ENCODE measurements at regions not wholly inside any gene's neighbourhood (a gene's known extent, or its start where the extent isn't known, plus 50 kb on each side); places are given as distances from the start of the nearest gene placed in this dataset.

DNA sequence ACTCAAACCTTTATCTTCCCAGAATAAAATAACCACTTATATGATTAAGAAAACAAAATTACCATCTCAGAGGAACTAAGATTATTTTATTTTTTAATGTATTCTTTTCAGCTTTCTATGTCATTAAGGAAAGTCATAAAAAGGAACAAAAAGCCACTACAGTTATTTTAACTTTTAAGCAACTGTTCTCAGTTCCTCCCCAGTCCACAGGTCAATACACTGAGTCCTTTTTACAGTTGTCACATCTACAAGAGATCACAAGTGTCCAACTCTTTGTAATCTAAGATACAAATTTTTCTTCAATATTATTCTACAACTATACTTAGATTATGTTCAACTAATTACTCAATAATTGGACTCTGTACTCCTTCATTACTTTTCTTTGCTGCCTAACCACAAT is 782.8 kb upstream of the ACO1 start:
- Histone ChIP-seq H2AFZ (ENCODE audit: low read length) (no peak overlapping the region), H3K79me2 (ENCODE audit: insufficient read depth, low read length) (no peaks in the 10 kb centered on the region), H3K9me2 (replicated peaks; ENCODE audit: low read depth, low read length) (no peaks in the 10 kb centered on the region), H3K36me3 (ENCODE audit: insufficient read depth, low read length) (no peaks in the 10 kb centered on the region), H3K4me2 (ENCODE audit: low read depth, low read length, poor library complexity, severe bottlenecking) (no peak overlapping the region), H3K9me3 (ENCODE audit: insufficient read depth, low read depth, low read length) (no peaks in the 10 kb centered on the region), H3F3A (ENCODE audit: low read depth) (no peaks in the 10 kb centered on the region), H3K4me1 (ENCODE audit: insufficient read depth, low read length, poor library complexity, severe bottlenecking) (no peaks in the 10 kb centered on the region), H3K27me3 (ENCODE audit: insufficient read depth, low read length, poor library complexity, severe bottlenecking) (no peaks in the 10 kb centered on the region), H3K9ac (ENCODE audit: low read depth, low read length, poor library complexity, severe bottlenecking) (no peak overlapping the region), H3K4me3 (ENCODE audit: low read length, poor library complexity, severe bottlenecking) (no peak overlapping the region), H4K20me1 (ENCODE audit: insufficient read depth, low read length, poor library complexity, severe bottlenecking) (no peaks in the 10 kb centered on the region)
- TF ChIP-seq EZH2phosphoT487 (IDR thresholded peaks at IDR 0.05; ENCODE audit: borderline replicate concordance) = no peak
- TF ChIP-seq, protein P1, sequence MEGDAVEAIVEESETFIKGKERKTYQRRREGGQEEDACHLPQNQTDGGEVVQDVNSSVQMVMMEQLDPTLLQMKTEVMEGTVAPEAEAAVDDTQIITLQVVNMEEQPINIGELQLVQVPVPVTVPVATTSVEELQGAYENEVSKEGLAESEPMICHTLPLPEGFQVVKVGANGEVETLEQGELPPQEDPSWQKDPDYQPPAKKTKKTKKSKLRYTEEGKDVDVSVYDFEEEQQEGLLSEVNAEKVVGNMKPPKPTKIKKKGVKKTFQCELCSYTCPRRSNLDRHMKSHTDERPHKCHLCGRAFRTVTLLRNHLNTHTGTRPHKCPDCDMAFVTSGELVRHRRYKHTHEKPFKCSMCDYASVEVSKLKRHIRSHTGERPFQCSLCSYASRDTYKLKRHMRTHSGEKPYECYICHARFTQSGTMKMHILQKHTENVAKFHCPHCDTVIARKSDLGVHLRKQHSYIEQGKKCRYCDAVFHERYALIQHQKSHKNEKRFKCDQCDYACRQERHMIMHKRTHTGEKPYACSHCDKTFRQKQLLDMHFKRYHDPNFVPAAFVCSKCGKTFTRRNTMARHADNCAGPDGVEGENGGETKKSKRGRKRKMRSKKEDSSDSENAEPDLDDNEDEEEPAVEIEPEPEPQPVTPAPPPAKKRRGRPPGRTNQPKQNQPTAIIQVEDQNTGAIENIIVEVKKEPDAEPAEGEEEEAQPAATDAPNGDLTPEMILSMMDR (conservative IDR thresholded peaks at IDR 0.05; ENCODE audit: low read length) = no peak

DNA sequence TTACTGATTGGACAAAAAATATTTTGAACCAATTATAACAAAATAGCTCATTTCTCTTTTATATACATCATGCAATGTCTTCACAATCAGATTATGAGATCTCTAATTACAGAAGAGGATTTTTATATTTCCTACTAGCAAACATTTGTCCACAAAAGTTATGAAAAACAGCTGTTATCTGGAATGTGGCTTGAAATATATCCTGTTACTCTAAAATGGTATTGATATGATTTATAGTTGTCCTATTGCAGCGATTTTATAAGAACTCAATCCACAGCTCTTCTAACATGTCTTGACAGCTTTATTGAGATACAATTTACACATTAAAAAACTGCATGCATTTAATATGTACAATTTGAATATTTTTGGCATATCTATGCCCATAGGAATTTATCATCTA is 779.9 kb upstream of the ACO1 start:
- no peaks in the 10 kb centered on the region for H3K9me2 ChIP-seq (replicated peaks; ENCODE audit: low read depth, low read length)
- no peaks in the 10 kb centered on the region for H3F3A ChIP-seq (ENCODE audit: low read depth)
- H3K4me3 ChIP-seq (ENCODE audit: low read length, poor library complexity, severe bottlenecking) = no peak overlapping the region
- H3K79me2 ChIP-seq (ENCODE audit: insufficient read depth, low read length) = no peaks in the 10 kb centered on the region
- no peak overlapping the region for H2AFZ ChIP-seq (ENCODE audit: low read length)
- H3K36me3 ChIP-seq (ENCODE audit: insufficient read depth, low read length) = no peaks in the 10 kb centered on the region
- H3K9me3 ChIP-seq (ENCODE audit: insufficient read depth, low read depth, low read length) = no peaks in the 10 kb centered on the region
- no peaks in the 10 kb centered on the region for H4K20me1 ChIP-seq (ENCODE audit: insufficient read depth, low read length, poor library complexity, severe bottlenecking)
- no peaks in the 10 kb centered on the region for H3K27me3 ChIP-seq (ENCODE audit: insufficient read depth, low read length, poor library complexity, severe bottlenecking)
- H3K9ac ChIP-seq (ENCODE audit: low read depth, low read length, poor library complexity, severe bottlenecking) = no peak overlapping the region
- H3K4me1 ChIP-seq (ENCODE audit: insufficient read depth, low read length, poor library complexity, severe bottlenecking) = no peaks in the 10 kb centered on the region
- TF ChIP-seq, protein P1 (conservative IDR thresholded peaks at IDR 0.05; ENCODE audit: low read length) = no peak
- TF ChIP-seq EZH2phosphoT487 (IDR thresholded peaks at IDR 0.05; ENCODE audit: borderline replicate concordance) = no peak
- H3K4me2 ChIP-seq (ENCODE audit: low read depth, low read length, poor library complexity, severe bottlenecking) = no peak overlapping the region

DNA sequence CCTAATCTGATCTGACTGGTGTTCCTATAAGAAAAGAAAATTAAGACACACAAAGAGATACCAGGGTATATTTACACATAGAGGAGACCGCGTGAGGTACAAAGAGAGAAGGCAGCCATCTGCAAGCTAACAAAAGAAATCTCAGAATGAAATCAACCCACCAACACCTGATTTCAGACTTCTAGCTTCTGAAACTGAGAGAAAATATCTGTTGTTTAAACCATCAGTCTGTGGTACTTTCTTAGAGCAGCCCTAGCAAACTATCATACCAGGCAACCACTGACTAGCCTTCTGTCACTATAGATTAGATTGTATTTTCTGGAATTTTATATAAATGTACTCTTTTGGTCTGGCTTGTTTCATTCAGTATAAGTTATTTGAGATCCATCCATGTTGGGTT is 779.3 kb upstream of the ACO1 start:
- Histone ChIP-seq H4K20me1 (ENCODE audit: insufficient read depth, low read length, poor library complexity, severe bottlenecking) (no peaks in the 10 kb centered on the region), H3K9me3 (ENCODE audit: insufficient read depth, low read depth, low read length) (no peaks in the 10 kb centered on the region), H3K4me2 (ENCODE audit: low read depth, low read length, poor library complexity, severe bottlenecking) (no peak overlapping the region), H3K4me3 (ENCODE audit: low read length, poor library complexity, severe bottlenecking) (no peak overlapping the region), H3K36me3 (ENCODE audit: insufficient read depth, low read length) (no peaks in the 10 kb centered on the region), H3K9ac (ENCODE audit: low read depth, low read length, poor library complexity, severe bottlenecking) (no peak overlapping the region), H3K9me2 (replicated peaks; ENCODE audit: low read depth, low read length) (no peaks in the 10 kb centered on the region), H3K4me1 (ENCODE audit: insufficient read depth, low read length, poor library complexity, severe bottlenecking) (no peaks in the 10 kb centered on the region), H3K79me2 (ENCODE audit: insufficient read depth, low read length) (no peaks in the 10 kb centered on the region), H3F3A (ENCODE audit: low read depth) (no peaks in the 10 kb centered on the region), H2AFZ (ENCODE audit: low read length) (no peak overlapping the region), H3K27me3 (ENCODE audit: insufficient read depth, low read length, poor library complexity, severe bottlenecking) (no peaks in the 10 kb centered on the region)
- TF ChIP-seq, protein P1 (conservative IDR thresholded peaks at IDR 0.05; ENCODE audit: low read length) = no peak
- no peak for TF ChIP-seq EZH2phosphoT487 (IDR thresholded peaks at IDR 0.05; ENCODE audit: borderline replicate concordance)

Data from Loucy (cell line).